SKM-1 (cell line): ENCODE measurements at regions not wholly inside any gene's neighbourhood (a gene's known extent, or its start where the extent isn't known, plus 50 kb on each side); places are given as distances from the start of the nearest gene placed in this dataset.

Source experiments
- DNase-seq: peaks from one replicate; lab custom pipeline; 2025; ENCODE audit not compliant: unreplicated experiment; lab: John Stamatoyannopoulos, UW

GRCh38 chr2:151197184-151198108 lies 64.2 kb downstream of the RBM43 start:
- DNase-seq = no peak

GRCh38 chr2:151193576-151193975 lies 68.1 kb downstream of the RBM43 start:
- DNase-seq = no peak

- DNase-seq = no peak
Observed at GRCh38 chr2:151192681-151193080, 69.0 kb downstream of the RBM43 start.

- DNase-seq = no peak
Observed at GRCh38 chr2:151191001-151191400, 70.7 kb downstream of the RBM43 start.

- no peak for DNase-seq
Observed at GRCh38 chr2:151189125-151189524, 72.5 kb downstream of the RBM43 start.

GRCh38 chr2:151186011-151186410 lies 75.7 kb downstream of the RBM43 start:
- DNase-seq = no peak

GRCh38 chr2:151182899-151183809 lies 78.5 kb downstream of the RBM43 start:
- no peak for DNase-seq

- no peak for DNase-seq
Observed at GRCh38 chr2:151182396-151182795, 79.3 kb downstream of the RBM43 start.

GRCh38 chr2:151181524-151181923 lies 80.1 kb downstream of the RBM43 start:
- DNase-seq = no peak

- DNase-seq = no peak
Observed at GRCh38 chr2:151180123-151180522, 81.5 kb downstream of the RBM43 start.

- no peak for DNase-seq
Observed at GRCh38 chr2:151178207-151178606, 83.5 kb downstream of the RBM43 start.

- no peak for DNase-seq
Observed at GRCh38 chr2:151177756-151178155, 83.9 kb downstream of the RBM43 start.

- DNase-seq = no peak
Observed at GRCh38 chr2:151176661-151177060, 85.0 kb downstream of the RBM43 start.

- DNase-seq = no peak
Observed at GRCh38 chr2:151175864-151176263, 85.8 kb downstream of the RBM43 start.

GRCh38 chr2:151174127-151174526 lies 87.5 kb downstream of the RBM43 start:
- DNase-seq = no peak

GRCh38 chr2:151171186-151171585 lies 90.5 kb downstream of the RBM43 start:
- no peak for DNase-seq

GRCh38 chr2:151166410-151166809 lies 95.3 kb downstream of the RBM43 start:
- no peak for DNase-seq

- DNase-seq = no peak
Observed at GRCh38 chr2:151165105-151165684, 96.5 kb downstream of the RBM43 start.

GRCh38 chr2:151161821-151162551 lies 99.7 kb downstream of the RBM43 start:
- peak; percentile 2 for DNase-seq

GRCh38 chr2:151159109-151159662 lies 102.5 kb downstream of the RBM43 start:
- DNase-seq = no peak
